HCT116 (cell line): ENCODE measurements at regions not wholly inside any gene's neighbourhood (a gene's known extent, or its start where the extent isn't known, plus 50 kb on each side); places are given as distances from the start of the nearest gene placed in this dataset.

Source experiments
- ATAC-seq: fragments of 200-7000 bp; cut with Tn5 transposase; 2 replicates; pipeline ENCODE4 v1.9.1; 2020; ENCODE audit warnings: mild to moderate bottlenecking, moderate library complexity
- BruUV-seq: library from RNA; stranded (reverse); fragments of 400-500 nt; replicated peaks from 2 replicates; lab custom pipeline; 2021; lab: Mats Ljungman, UMichigan
- CTCF ChIA-PET: fragments of 300-600 bp; sonication (Branson Sonifier 250); formaldehyde crosslinking; loops from one replicate; lab custom pipeline; 2021; ENCODE audit warnings: antibody characterized with exemption; lab: Charles Lee
- POLR2A ChIA-PET: fragments of 300-600, 350-600 bp; sonication (Branson Sonifier 250); formaldehyde crosslinking; loops from one replicate; lab custom pipeline; 2021; ENCODE audit warnings: antibody characterized with exemption; lab: Charles Lee
- RAD21 ChIA-PET, 2 experiments: fragments of 300-600 bp; sonication (Branson Sonifier 250); formaldehyde crosslinking; loops; one replicate each; lab custom pipeline; 2023; ENCODE audit warnings: low total read pairs in 2 of 2; ENCODE audit not compliant: uncharacterized antibody in 2 of 2, unreplicated experiment in 2 of 2, low non-redundant PET in 1 of 2; lab: Charles Lee
- DNase-seq: peaks from one replicate; pipeline ENCODE4 v3.0.0-alpha.2; 2010; ENCODE audit warnings: low read depth, low spot score
- H2AFZ ChIP-seq: fragments of 200-600 bp; shearing (Covaris generic), sonication (generic); 2 replicates; pipeline ENCODE4 v1.6.1; 2017; ENCODE audit warnings: low read depth, mixed run types, mixed read lengths, antibody characterized with exemption, low read length; ENCODE audit not compliant: poor library complexity, severe bottlenecking
- H3K27ac ChIP-seq: 2 replicates; pipeline ENCODE4 v1.5.1; 2012; ENCODE audit warnings: low read depth, low read length
- H3K27me3 ChIP-seq: fragments of 200-600 bp; sonication (generic); 2 replicates; pipeline ENCODE4 v1.6.1; 2016; ENCODE audit warnings: mixed run types, low read length, mixed read lengths; ENCODE audit not compliant: insufficient read depth
- H3K36me3 ChIP-seq, 2 experiments: fragments of 200-500 bp in 1 of 2; fragments of 200-600 bp in 1 of 2; sonication (Bioruptor generic) in 1 of 2; sonication (generic) in 1 of 2; 2 replicates each; pipeline versions ENCODE4 v1.5.1 to v1.6.1; 2014 to 2016; ENCODE audit warnings: low read length in 2 of 2, inconsistent platforms in 1 of 2, mixed read lengths in 1 of 2, mixed run types in 1 of 2; ENCODE audit not compliant: insufficient read depth in 2 of 2, control insufficient read depth in 1 of 2
- H3K4me1 ChIP-seq, 2 experiments: fragments of 200-600 bp in 1 of 2; sonication (generic) in 1 of 2; 2 replicates each; pipeline versions ENCODE4 v1.5.1 to v1.6.1; 2012 to 2017; ENCODE audit warnings: low read length in 2 of 2, inconsistent platforms in 1 of 2, mild to moderate bottlenecking in 1 of 2, mixed read lengths in 1 of 2, mixed run types in 1 of 2, moderate library complexity in 1 of 2; ENCODE audit not compliant: insufficient read depth in 2 of 2, control insufficient read depth in 1 of 2
- H3K4me2 ChIP-seq: fragments of 200-600 bp; sonication (generic); 2 replicates; pipeline ENCODE4 v1.6.1; 2017; ENCODE audit warnings: mixed run types, low read length, mixed read lengths
- H3K4me3 ChIP-seq, 2 experiments: fragments of 200-600 bp in 1 of 2; sonication (generic) in 1 of 2; replicated peaks in 1 of 2; 2 replicates each; pipeline ENCODE4 v1.5.1; 2011 to 2016; ENCODE audit warnings: low read length in 2 of 2, control low read depth in 1 of 2, low read depth in 1 of 2, mild to moderate bottlenecking in 1 of 2, mixed read lengths in 1 of 2, mixed run types in 1 of 2
- H3K79me2 ChIP-seq: fragments of 200-600 bp; sonication (generic); 2 replicates; pipeline ENCODE4 v1.6.1; 2017; ENCODE audit warnings: mild to moderate bottlenecking, mixed run types, low read length, moderate library complexity, mixed read lengths; ENCODE audit not compliant: insufficient read depth
- H3K9ac ChIP-seq: fragments of 200-600 bp; sonication (generic); 2 replicates; pipeline ENCODE4 v1.6.1; 2016; ENCODE audit warnings: low read length, mixed read lengths
- H3K9me2 ChIP-seq: fragments of 200-600 bp; sonication (generic), shearing (Covaris generic); 2 replicates; pipeline ENCODE4 v1.6.1; 2017; ENCODE audit warnings: mixed run types, mild to moderate bottlenecking, moderate library complexity; ENCODE audit not compliant: insufficient read depth
- H3K9me3 ChIP-seq, 2 experiments: fragments of 200-500 bp in 1 of 2; fragments of 200-600 bp in 1 of 2; sonication (Bioruptor generic) in 1 of 2; sonication (generic) in 1 of 2; 2 replicates each; pipeline ENCODE4 v1.6.1; 2014 to 2017; ENCODE audit warnings: low read length in 2 of 2, mixed read lengths in 2 of 2, inconsistent platforms in 1 of 2, low read depth in 1 of 2, mild to moderate bottlenecking in 1 of 2, mixed run types in 1 of 2, moderate library complexity in 1 of 2; ENCODE audit not compliant: control insufficient read depth in 1 of 2, insufficient read depth in 1 of 2
- H4K20me1 ChIP-seq: fragments of 200-600 bp; sonication (generic), shearing (Covaris generic); 2 replicates; pipeline ENCODE4 v1.6.1; 2017; ENCODE audit warnings: mixed run types, mild to moderate bottlenecking, moderate library complexity; ENCODE audit not compliant: insufficient read depth
- EGR1 ChIP-seq: IDR thresholded peaks from 2 replicates; pipeline ENCODE4 v1.6.1; 2012; ENCODE audit warnings: low read depth
- ELF1 ChIP-seq: IDR thresholded peaks from 2 replicates; pipeline ENCODE4 v1.6.1; 2012; ENCODE audit warnings: low read depth, borderline replicate concordance
- EZH2 ChIP-seq: fragments of 200-600 bp; sonication (generic); IDR thresholded peaks from 2 replicates; pipeline ENCODE4 v1.6.1; 2017; ENCODE audit warnings: antibody characterized with exemption, mixed run types
- EZH2phosphoT487 ChIP-seq: fragments of 200-600 bp; IDR thresholded peaks from 2 replicates; pipeline ENCODE4 v1.6.1; 2018; ENCODE audit warnings: antibody characterized with exemption, borderline replicate concordance
- POLR2A ChIP-seq: IDR thresholded peaks from 2 replicates; pipeline ENCODE4 v1.7.0; 2011; ENCODE audit warnings: borderline replicate concordance; ENCODE audit not compliant: insufficient read depth, insufficient read length; ENCODE audit errors: extremely low read depth
- POLR2AphosphoS5 ChIP-seq: IDR thresholded peaks from 2 replicates; pipeline ENCODE4 v1.6.1; 2011; ENCODE audit warnings: mild to moderate bottlenecking, low read depth, low read length, moderate library complexity
- RAD21 ChIP-seq: IDR thresholded peaks from 2 replicates; pipeline ENCODE4 v1.6.1; 2012; ENCODE audit warnings: low read depth, mild to moderate bottlenecking
- SP1 ChIP-seq: IDR thresholded peaks from 2 replicates; pipeline ENCODE4 v1.6.1; 2012; ENCODE audit warnings: low read depth
- SRF ChIP-seq: IDR thresholded peaks from 2 replicates; pipeline ENCODE4 v1.6.1; 2012; ENCODE audit warnings: low read depth
- TCF7L2 ChIP-seq: IDR thresholded peaks from 2 replicates; pipeline ENCODE4 v1.7.0; 2011; ENCODE audit warnings: borderline replicate concordance, inconsistent platforms; ENCODE audit not compliant: insufficient read depth, insufficient read length; ENCODE audit errors: extremely low read depth
- ZFX ChIP-seq: fragments of 450-650 bp; IDR thresholded peaks from 2 replicates; pipeline ENCODE4 v1.6.1; 2017
- ZNF274 ChIP-seq: fragments of 200-500 bp; sonication (Bioruptor generic); IDR thresholded peaks from 2 replicates; pipeline ENCODE4 v1.6.1; 2014; ENCODE audit warnings: mild to moderate bottlenecking, low read depth, low read length, inconsistent platforms
- intact Hi-C: fragments of 100-400 bp; cut with micrococcal nuclease; formaldehyde crosslinking; loops from 2 replicates; pipeline ENCODE4 v1.10.0; 2022
- TF ChIP-seq, protein P1 (sequence below): IDR thresholded peaks from 2 replicates; pipeline ENCODE4 v1.6.1; 2012
- TF ChIP-seq, protein P2 (sequence below): IDR thresholded peaks from 2 replicates; pipeline ENCODE4 v1.6.1; 2012
- TF ChIP-seq, protein P3 (sequence below): IDR thresholded peaks from 2 replicates; pipeline ENCODE4 v1.6.1; 2012; ENCODE audit warnings: low read depth

DNA sequence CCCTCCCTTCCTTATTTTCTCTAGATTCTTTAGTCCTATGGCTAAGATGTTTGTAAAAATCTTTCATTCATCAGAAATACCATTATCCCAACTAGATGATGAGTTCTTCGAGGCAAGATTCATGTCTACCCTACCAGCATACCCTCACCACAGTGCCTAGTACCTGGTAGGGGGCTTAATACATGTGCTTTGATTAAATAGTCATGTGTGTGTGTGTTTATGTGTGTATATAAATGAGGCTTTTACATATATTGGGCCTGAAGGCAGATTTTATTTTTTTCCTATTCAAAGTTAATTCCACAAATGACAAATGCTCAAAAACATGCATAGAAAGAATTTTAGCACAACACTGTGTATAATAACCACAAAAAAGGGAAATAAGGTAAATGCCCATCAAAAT lies 193.0 kb upstream of the IRX3 start:
- H3K27me3 ChIP-seq = peaks cover 38% of the 10 kb centered on the region
- no peaks in the 10 kb centered on the region for H3K79me2 ChIP-seq
- BruUV-seq = no TSS peak
- no peaks in the 10 kb centered on the region for H3K36me3 ChIP-seq
- TF ChIP-seq SRF (no peak), ZNF274 (no peak), TCF7L2 (no peak), EZH2 (no peak), POLR2A (no peak), EGR1 (no peak), ELF1 (no peak), EZH2phosphoT487 (no peak), SP1 (no peak), RAD21 (no peak), ZFX (no peak), POLR2AphosphoS5 (no peak)
- TF ChIP-seq, protein P1, sequence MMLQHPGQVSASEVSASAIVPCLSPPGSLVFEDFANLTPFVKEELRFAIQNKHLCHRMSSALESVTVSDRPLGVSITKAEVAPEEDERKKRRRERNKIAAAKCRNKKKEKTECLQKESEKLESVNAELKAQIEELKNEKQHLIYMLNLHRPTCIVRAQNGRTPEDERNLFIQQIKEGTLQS = no peak
- TF ChIP-seq, protein P2, sequence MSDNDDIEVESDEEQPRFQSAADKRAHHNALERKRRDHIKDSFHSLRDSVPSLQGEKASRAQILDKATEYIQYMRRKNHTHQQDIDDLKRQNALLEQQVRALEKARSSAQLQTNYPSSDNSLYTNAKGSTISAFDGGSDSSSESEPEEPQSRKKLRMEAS = no peak
- TF ChIP-seq, protein P3, sequence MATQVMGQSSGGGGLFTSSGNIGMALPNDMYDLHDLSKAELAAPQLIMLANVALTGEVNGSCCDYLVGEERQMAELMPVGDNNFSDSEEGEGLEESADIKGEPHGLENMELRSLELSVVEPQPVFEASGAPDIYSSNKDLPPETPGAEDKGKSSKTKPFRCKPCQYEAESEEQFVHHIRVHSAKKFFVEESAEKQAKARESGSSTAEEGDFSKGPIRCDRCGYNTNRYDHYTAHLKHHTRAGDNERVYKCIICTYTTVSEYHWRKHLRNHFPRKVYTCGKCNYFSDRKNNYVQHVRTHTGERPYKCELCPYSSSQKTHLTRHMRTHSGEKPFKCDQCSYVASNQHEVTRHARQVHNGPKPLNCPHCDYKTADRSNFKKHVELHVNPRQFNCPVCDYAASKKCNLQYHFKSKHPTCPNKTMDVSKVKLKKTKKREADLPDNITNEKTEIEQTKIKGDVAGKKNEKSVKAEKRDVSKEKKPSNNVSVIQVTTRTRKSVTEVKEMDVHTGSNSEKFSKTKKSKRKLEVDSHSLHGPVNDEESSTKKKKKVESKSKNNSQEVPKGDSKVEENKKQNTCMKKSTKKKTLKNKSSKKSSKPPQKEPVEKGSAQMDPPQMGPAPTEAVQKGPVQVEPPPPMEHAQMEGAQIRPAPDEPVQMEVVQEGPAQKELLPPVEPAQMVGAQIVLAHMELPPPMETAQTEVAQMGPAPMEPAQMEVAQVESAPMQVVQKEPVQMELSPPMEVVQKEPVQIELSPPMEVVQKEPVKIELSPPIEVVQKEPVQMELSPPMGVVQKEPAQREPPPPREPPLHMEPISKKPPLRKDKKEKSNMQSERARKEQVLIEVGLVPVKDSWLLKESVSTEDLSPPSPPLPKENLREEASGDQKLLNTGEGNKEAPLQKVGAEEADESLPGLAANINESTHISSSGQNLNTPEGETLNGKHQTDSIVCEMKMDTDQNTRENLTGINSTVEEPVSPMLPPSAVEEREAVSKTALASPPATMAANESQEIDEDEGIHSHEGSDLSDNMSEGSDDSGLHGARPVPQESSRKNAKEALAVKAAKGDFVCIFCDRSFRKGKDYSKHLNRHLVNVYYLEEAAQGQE = no peak
- CTCF ChIA-PET = no interaction called here
- no peak overlapping the region for H2AFZ ChIP-seq
- POLR2A ChIA-PET = no interaction called here
- RAD21 ChIA-PET = no interaction called here
- H3K9me3 ChIP-seq = no peaks in the 10 kb centered on the region
- H4K20me1 ChIP-seq = no peaks in the 10 kb centered on the region
- no peaks in the 10 kb centered on the region for H3K4me1 ChIP-seq
- intact Hi-C loops = no loop called here
- no peak overlapping the region for H3K9ac ChIP-seq
- no peak for ATAC-seq
- no peaks in the 10 kb centered on the region for H3K9me2 ChIP-seq
- no peak overlapping the region for H3K4me3 ChIP-seq
- no peak overlapping the region for H3K27ac ChIP-seq
- DNase-seq = no peak
- H3K4me2 ChIP-seq = no peak overlapping the region
